GM21529 (cell line): ENCODE measurements at regions not wholly inside any gene's neighbourhood (a gene's known extent, or its start where the extent isn't known, plus 50 kb on each side); places are given as distances from the start of the nearest gene placed in this dataset.
"Not testable (repeated sequence)": the region's sequence is repeated elsewhere in the genome, so short reads cannot be mapped to it uniquely, and the experiment has no call there.

Experiments used
- ATAC-seq: cut with Tn5 transposase; IDR thresholded peaks from one replicate; pipeline ENCODE4 v1.9.1; 2021; ENCODE audit not compliant: unreplicated experiment

GRCh38 chr5:25029004-25029403, 384.2 kb upstream of the CDH10 start:
- ATAC-seq, result no peak

- ATAC-seq, result no peak
These were observed 382.7 kb upstream of the CDH10 start for GRCh38 chr5:25027526-25027925.

- no peak for ATAC-seq
These were observed 382.3 kb upstream of the CDH10 start for GRCh38 chr5:25027061-25027460.

- no peak for ATAC-seq
These were observed 381.1 kb upstream of the CDH10 start for GRCh38 chr5:25025831-25026230.

- ATAC-seq, result no peak
These were observed 375.7 kb upstream of the CDH10 start for GRCh38 chr5:25020454-25020853.

- no peak for ATAC-seq
These were observed 364.3 kb upstream of the CDH10 start for GRCh38 chr5:25009063-25009462.

GRCh38 chr5:25006734-25007133, 362.0 kb upstream of the CDH10 start:
- ATAC-seq, result no peak

GRCh38 chr5:25006237-25006636, 361.5 kb upstream of the CDH10 start:
- ATAC-seq, result no peak

- no peak for ATAC-seq
These were observed 360.7 kb upstream of the CDH10 start for GRCh38 chr5:25005431-25005830.

- no peak for ATAC-seq
These were observed 357.6 kb upstream of the CDH10 start for GRCh38 chr5:25002371-25002770.

GRCh38 chr5:24999732-25000131, 355.0 kb upstream of the CDH10 start:
- no peak for ATAC-seq

- no peak for ATAC-seq
These were observed 353.9 kb upstream of the CDH10 start for GRCh38 chr5:24998641-24999040.

GRCh38 chr5:24986326-24986725, 341.5 kb upstream of the CDH10 start:
- ATAC-seq, result no peak

- ATAC-seq, result not testable (repeated sequence)
These were observed 333.8 kb upstream of the CDH10 start for GRCh38 chr5:24978552-24978951.

GRCh38 chr5:24963611-24964010, 318.8 kb upstream of the CDH10 start:
- ATAC-seq, result no peak

GRCh38 chr5:24923400-24923799, 278.6 kb upstream of the CDH10 start:
- ATAC-seq, result no peak

- no peak for ATAC-seq
These were observed 273.9 kb upstream of the CDH10 start for GRCh38 chr5:24918676-24919075.

- ATAC-seq, result no peak
These were observed 272.1 kb upstream of the CDH10 start for GRCh38 chr5:24916863-24917262.

GRCh38 chr5:24909210-24909609, 264.4 kb upstream of the CDH10 start:
- ATAC-seq, result no peak

- ATAC-seq, result no peak
These were observed 261.9 kb upstream of the CDH10 start for GRCh38 chr5:24906689-24907088.

GRCh38 chr5:24904981-24905517, 260.3 kb upstream of the CDH10 start:
- no peak for ATAC-seq

- no peak for ATAC-seq
These were observed 254.4 kb upstream of the CDH10 start for GRCh38 chr5:24899180-24899579.

GRCh38 chr5:24864244-24864643, 219.5 kb upstream of the CDH10 start:
- no peak for ATAC-seq

GRCh38 chr5:24862117-24862516, 217.3 kb upstream of the CDH10 start:
- no peak for ATAC-seq
